IPS DF 6.9 (cell line): ENCODE measurements at regions not wholly inside any gene's neighbourhood (a gene's known extent, or its start where the extent isn't known, plus 50 kb on each side); places are given as distances from the start of the nearest gene placed in this dataset.

Experiments
- DNase-seq: peaks from one replicate; pipeline ENCODE4 v3.0.0-alpha.2; 2013; ENCODE audit warnings: low read depth, low spot score
- H3K27ac ChIP-seq: one replicate; pipeline ENCODE4 v1.5.1; 2013; ENCODE audit warnings: low read length, control low read depth
- H3K27me3 ChIP-seq: 2 replicates; pipeline ENCODE4 v1.6.1; 2013; ENCODE audit warnings: mild to moderate bottlenecking, low read length; ENCODE audit not compliant: control insufficient read depth, insufficient read depth
- H3K36me3 ChIP-seq: 2 replicates; pipeline ENCODE4 v1.6.1; 2013; ENCODE audit warnings: low read length; ENCODE audit not compliant: control insufficient read depth, insufficient read depth
- H3K4me1 ChIP-seq: 2 replicates; pipeline ENCODE4 v1.6.1; 2013; ENCODE audit warnings: low read length; ENCODE audit not compliant: control insufficient read depth, insufficient read depth
- H3K4me3 ChIP-seq: 2 replicates; pipeline ENCODE4 v1.5.1; 2013; ENCODE audit warnings: mild to moderate bottlenecking, low read length
- H3K9me3 ChIP-seq: 2 replicates; pipeline ENCODE4 v1.6.1; 2013; ENCODE audit warnings: low read length, inconsistent platforms; ENCODE audit not compliant: control insufficient read depth, insufficient read depth
- WGBS: extraction: QIAGEN DNeasy Blood & Tissue Kit; methylation state at CpG from one replicate; pipeline ENCODE4 v1.1.7; 2013; ENCODE audit warnings: mixed read lengths, missing lambda C conversion rate; ENCODE audit not compliant: insufficient read length, insufficient coverage; 5-methylcytosine and 5-hydroxymethylcytosine counted together

DNA sequence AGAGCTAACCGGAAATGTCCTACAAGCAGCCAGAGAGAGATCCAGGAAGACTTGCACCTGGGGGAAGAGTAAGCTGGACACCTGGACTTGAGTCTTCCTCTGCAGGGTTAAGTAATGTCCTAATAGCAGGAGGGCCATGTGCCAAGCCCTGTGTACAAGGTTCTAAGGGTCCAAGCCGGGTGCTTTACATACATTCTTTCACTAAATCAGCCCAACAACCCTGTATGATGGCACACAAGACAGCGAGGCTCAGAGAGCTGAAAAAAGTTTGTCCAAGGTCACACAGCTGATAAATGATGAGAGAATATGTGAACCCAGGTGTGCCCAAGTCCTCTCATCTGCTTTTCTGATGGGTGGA, 215.1 kb upstream of the CDYL start:
- no peaks in the 10 kb centered on the region for H3K9me3 ChIP-seq
- DNase-seq, result no peak
- WGBS, result no CpG with 5 or more reads among the region's 3 CpGs
- no peak overlapping the region for H3K4me3 ChIP-seq
- H3K4me1 ChIP-seq, result no peaks in the 10 kb centered on the region
- no peaks in the 10 kb centered on the region for H3K27me3 ChIP-seq
- no peaks in the 10 kb centered on the region for H3K36me3 ChIP-seq
- H3K27ac ChIP-seq, result no peak overlapping the region

DNA sequence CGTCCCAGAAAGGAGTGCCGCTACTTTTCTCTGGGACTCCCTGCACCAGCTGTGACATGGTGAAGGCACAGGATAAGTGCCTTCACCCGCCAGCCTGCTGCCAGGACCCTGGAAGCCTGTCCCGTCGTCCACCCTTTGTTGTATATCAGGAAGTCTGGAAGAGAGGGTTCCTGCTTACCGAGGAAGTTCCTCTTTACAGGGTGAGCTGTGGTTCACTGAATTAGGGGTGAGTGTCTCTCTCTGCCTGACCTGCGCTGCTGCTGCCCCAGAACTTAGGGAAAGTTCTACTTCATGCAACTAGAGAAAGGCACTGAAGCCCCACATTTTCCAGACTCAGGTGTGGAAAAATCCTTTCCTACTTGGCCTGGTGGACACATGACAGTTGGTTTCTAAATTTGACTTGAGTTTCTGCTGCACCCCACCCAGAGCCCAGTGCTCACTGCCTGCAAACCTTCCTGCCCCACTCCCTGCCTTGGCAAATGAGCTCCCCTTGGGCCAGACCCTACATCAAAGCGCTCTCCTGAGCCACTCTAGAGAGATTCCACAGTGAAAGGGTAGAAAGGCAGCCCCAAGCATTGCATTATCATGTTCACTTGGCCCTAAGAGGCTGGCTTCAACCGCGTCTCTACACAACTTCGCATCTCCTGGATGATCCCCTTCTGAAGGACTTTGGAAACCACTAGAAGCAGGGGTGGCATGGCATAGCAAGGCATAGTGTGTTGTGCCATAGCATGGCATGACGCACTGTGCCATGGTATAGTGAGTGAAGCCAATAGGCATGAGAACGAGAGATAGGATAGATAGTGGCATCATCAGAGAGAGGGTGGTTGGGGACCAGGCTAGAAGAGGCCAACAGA, 215.8 kb upstream of the CDYL start:
- no peak overlapping the region for H3K27ac ChIP-seq
- H3K9me3 ChIP-seq, result no peaks in the 10 kb centered on the region
- no peaks in the 10 kb centered on the region for H3K4me1 ChIP-seq
- no CpG with 5 or more reads among the region's 13 CpGs for WGBS
- no peak overlapping the region for H3K4me3 ChIP-seq
- DNase-seq, result no peak
- no peaks in the 10 kb centered on the region for H3K36me3 ChIP-seq
- H3K27me3 ChIP-seq, result no peaks in the 10 kb centered on the region

DNA sequence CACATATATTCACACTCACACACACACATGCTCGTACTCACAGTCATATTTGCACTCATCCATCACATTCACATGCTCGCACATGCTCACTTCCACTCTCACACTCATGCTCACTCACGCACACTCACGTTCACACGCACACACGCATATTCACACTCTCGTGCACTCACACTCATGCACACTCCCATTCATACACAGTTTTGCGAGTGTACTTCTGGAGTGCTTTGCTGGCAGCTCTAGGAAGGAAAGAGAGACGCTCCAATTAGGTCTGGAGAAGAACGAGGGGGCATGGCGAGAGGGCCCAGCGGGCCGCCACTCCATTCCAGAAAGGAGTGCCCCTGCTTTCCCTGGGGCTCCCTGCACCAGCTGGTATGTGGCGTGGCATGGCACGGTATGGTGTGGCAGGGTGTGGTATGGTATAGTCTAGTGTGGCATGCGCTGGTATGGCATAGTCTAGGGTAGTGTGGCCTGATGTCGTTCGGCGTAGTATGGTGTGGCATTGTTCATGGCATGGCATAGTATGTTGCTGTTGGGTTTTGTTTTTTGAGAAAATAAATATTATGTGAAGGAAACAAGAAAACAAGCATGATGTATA, 216.8 kb upstream of the CDYL start:
- H3K27ac ChIP-seq, result no peak overlapping the region
- H3K9me3 ChIP-seq, result no peaks in the 10 kb centered on the region
- no peaks in the 10 kb centered on the region for H3K4me1 ChIP-seq
- H3K27me3 ChIP-seq, result no peaks in the 10 kb centered on the region
- no peak overlapping the region for H3K4me3 ChIP-seq
- WGBS, result 100% methylated on average over 10 of the region's 19 CpGs
- no peak for DNase-seq
- no peaks in the 10 kb centered on the region for H3K36me3 ChIP-seq

DNA sequence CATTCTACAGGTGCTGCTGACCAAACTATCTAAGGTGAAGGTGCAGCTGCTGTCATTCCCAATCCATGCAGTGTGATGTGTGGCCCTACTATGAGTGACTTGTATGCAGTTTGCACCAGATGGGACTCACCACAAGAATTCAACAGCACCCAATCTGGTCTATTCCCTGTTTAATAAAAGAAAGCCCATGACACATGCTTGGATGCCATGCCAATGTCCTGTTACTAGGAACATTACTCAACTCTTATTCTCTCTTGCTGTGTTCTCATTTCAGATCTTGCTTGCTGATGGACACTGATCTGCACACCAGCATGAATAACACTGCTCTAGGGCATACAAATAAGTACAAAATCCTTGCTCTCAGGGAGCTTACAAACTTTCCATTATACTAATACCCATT, 221.6 kb upstream of the CDYL start:
- Histone ChIP-seq H3K36me3 (no peaks in the 10 kb centered on the region), H3K9me3 (no peaks in the 10 kb centered on the region), H3K27me3 (no peaks in the 10 kb centered on the region), H3K4me1 (no peaks in the 10 kb centered on the region), H3K27ac (no peak overlapping the region), H3K4me3 (no peak overlapping the region)
- no peak for DNase-seq

DNA sequence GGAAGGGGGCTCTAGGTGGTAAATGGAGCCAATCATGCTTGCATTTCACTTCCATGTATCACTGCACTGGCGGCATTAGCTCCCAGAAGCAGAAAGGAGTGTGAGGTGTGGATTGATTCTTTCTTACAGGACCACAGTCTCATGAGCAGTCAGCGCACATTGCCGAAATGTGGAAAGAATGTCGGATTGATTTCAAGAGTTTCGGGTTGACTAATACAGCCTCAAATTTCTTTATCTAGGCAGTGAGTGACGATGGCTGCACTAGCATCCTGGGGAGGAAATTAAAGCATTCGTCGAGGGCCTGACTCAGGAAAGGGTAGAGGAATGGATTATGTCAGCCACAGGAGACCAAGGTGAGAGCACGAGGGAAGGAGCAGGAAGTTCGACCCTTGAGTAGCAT, 222.8 kb upstream of the CDYL start:
- Histone ChIP-seq H3K27ac (no peak overlapping the region), H3K4me3 (no peak overlapping the region), H3K4me1 (no peaks in the 10 kb centered on the region), H3K9me3 (no peaks in the 10 kb centered on the region), H3K27me3 (no peaks in the 10 kb centered on the region), H3K36me3 (no peaks in the 10 kb centered on the region)
- no peak for DNase-seq
- no CpG with 5 or more reads among the region's 10 CpGs for WGBS

DNA sequence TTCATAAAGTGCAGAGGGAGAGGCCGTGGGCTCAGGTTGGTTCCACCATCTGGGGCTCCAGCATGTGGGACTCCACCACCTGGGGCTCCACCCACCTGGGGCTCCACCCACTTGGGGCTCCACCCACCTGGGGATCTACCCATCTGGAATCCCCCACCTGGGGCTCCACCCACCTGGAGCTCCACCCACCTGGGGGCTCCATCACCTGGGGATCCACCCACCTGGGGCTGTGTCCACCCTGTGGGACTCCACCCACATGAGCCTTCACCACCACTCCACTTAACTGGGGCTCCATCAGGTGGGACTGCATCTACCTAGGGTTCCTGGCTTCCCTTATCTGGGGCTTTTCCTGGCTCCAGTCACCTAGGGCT, 226.0 kb upstream of the CDYL start:
- no peaks in the 10 kb centered on the region for H3K9me3 ChIP-seq
- no CpG with 5 or more reads among the region's 1 CpG for WGBS
- no peak overlapping the region for H3K27ac ChIP-seq
- H3K4me1 ChIP-seq, result no peaks in the 10 kb centered on the region
- H3K27me3 ChIP-seq, result no peaks in the 10 kb centered on the region
- H3K36me3 ChIP-seq, result no peaks in the 10 kb centered on the region
- DNase-seq, result no peak
- H3K4me3 ChIP-seq, result no peak overlapping the region

DNA sequence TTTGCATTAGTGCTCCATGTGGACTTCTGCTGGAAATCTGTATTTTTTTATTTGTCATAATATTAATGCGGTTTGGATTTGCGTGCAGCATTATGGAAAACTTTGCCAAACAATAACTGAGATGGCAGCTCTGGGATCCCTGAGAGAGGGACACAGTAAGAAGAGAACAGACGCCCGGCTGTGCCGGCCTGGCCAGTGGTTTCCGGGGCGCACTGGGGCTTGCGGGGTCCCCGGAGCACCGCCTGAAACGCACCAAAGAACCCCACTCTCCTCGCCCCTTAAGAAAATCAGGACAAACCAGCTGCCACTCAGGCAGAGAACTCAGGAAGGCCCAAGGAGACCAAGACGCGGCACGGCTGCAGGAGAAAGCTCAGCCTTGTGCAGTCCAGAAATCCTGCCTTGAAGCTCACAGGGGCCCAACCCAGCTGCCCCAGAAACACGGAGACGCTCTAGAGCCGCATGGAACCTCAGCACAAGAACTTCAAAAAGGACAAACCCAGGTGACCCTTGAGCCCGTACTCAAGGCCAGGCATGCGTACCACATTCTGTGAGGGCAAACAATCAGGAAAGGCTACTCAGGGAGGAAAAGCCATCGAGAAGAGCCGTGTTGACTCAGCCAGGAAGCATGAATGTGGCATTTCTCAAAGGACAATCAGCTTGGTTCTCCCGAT, 226.5 kb upstream of the CDYL start:
- H3K9me3 ChIP-seq, result no peaks in the 10 kb centered on the region
- no peaks in the 10 kb centered on the region for H3K36me3 ChIP-seq
- H3K27ac ChIP-seq, result no peak overlapping the region
- WGBS, result no CpG with 5 or more reads among the region's 23 CpGs
- H3K4me3 ChIP-seq, result no peak overlapping the region
- no peak for DNase-seq
- no peaks in the 10 kb centered on the region for H3K27me3 ChIP-seq
- no peaks in the 10 kb centered on the region for H3K4me1 ChIP-seq

DNA sequence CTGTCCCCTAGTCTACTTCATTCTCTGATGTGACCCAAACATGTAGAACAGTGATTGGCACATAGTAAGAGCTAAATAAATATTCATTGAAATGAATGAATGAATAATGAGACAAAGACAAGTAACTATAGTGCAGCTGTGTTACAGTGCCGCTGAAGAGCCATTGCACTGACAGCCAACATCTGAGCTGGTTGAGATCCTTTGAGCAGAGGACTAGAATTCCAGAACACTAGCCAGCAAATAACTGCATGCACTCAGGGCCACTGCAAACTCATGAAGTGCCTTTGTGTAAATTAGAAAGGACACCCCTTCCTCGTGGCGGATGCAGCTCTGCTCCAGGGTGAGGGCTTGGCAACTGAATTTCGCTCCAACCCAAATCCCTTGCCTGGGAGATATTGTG, 230.3 kb upstream of the CDYL start:
- Histone ChIP-seq H3K27me3 (no peaks in the 10 kb centered on the region), H3K4me3 (no peak overlapping the region), H3K27ac (no peak overlapping the region), H3K9me3 (no peaks in the 10 kb centered on the region), H3K4me1 (no peaks in the 10 kb centered on the region), H3K36me3 (no peaks in the 10 kb centered on the region)
- no peak for DNase-seq
- no CpG with 5 or more reads among the region's 4 CpGs for WGBS

DNA sequence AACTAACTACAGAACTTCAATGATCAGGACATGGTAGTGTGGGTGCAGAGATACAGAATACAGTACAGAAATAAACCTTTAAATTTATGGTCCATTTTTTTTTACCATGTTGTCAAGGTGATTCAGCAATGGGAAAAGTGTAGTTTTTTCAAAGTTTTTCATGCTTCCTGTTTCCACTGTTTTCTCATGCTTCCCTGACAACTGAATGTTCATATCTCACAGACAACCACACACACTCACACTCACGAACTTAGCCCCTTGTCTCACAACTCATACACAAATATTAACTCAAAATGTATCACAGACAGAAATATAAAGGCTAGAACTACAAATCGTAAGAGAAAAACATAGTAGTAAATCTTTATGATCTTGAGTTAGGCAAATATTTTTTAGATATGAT, 232.6 kb upstream of the CDYL start:
- H3K27me3 ChIP-seq, result no peaks in the 10 kb centered on the region
- 100% methylated on average over 1 of the region's 2 CpGs for WGBS
- H3K4me1 ChIP-seq, result no peaks in the 10 kb centered on the region
- DNase-seq, result no peak
- H3K4me3 ChIP-seq, result no peak overlapping the region
- no peaks in the 10 kb centered on the region for H3K9me3 ChIP-seq
- no peak overlapping the region for H3K27ac ChIP-seq
- H3K36me3 ChIP-seq, result no peaks in the 10 kb centered on the region

DNA sequence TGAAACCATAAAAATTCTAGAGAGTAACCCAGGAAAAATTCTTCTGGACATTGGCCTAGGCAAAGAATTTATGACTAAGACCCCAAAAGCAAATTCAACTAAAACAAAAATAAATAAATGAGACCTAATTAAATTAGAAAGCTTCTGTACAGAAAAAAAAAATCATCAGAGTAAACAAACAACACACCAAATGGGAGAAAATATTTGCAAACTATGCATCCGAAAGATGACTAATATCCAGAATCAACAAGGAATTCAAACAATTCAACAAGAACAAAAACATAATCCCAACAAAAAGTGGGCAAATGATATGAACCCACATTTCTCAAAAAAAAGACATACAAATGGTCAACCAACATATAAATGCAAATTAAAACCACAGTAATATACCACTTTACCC, 242.6 kb upstream of the CDYL start:
- H3K4me3 ChIP-seq, result no peak overlapping the region
- no peaks in the 10 kb centered on the region for H3K36me3 ChIP-seq
- no peaks in the 10 kb centered on the region for H3K9me3 ChIP-seq
- no peak for DNase-seq
- no CpG with 5 or more reads among the region's 1 CpG for WGBS
- H3K27me3 ChIP-seq, result no peaks in the 10 kb centered on the region
- no peak overlapping the region for H3K27ac ChIP-seq
- no peaks in the 10 kb centered on the region for H3K4me1 ChIP-seq
